Body of pancreas (tissue), 4 donors: ENCODE measurements at regions not wholly inside any gene's neighbourhood (a gene's known extent, or its start where the extent isn't known, plus 50 kb on each side); places are given as distances from the start of the nearest gene placed in this dataset.

ENCODE experiments used
- ATAC-seq: fragments of 150-250 bp; one replicate; pipeline ENCODE4 v1.9.1; 2016
- DNase-seq, 4 donors: peaks; one replicate each; pipeline ENCODE4 v3.0.0-alpha.2; 2019
- H3K27ac ChIP-seq, 4 donors: fragments of 200-600 bp; sonication (generic); 1 replicate in 3 of 4; 2 replicates in 1 of 4; pipeline versions ENCODE4 v1.5.1 to v1.6.1; 2016 to 2019; ENCODE audit warnings: mild to moderate bottlenecking in 1 of 4, mixed read lengths in 1 of 4, moderate library complexity in 1 of 4
- H3K27me3 ChIP-seq, 2 donors: fragments of 200-600 bp; sonication (generic); one replicate each; pipeline ENCODE4 v1.6.0; 2016; ENCODE audit warnings: mild to moderate bottlenecking in 1 of 2
- H3K36me3 ChIP-seq, 2 donors: fragments of 200-600 bp; sonication (generic); replicated peaks in 1 of 2; 2 replicates each; pipeline ENCODE4 v1.5.1; 2016; ENCODE audit warnings: low read depth in 2 of 2; ENCODE audit not compliant: insufficient read depth in 1 of 2
- H3K4me1 ChIP-seq: fragments of 200-600 bp; sonication (generic); one replicate; pipeline ENCODE4 v1.6.0; 2016
- H3K4me3 ChIP-seq, 2 donors: fragments of 200-600 bp; sonication (generic); 1 replicate in 1 of 2; 2 replicates in 1 of 2; pipeline ENCODE4 v1.5.1; 2016 to 2019
- H3K9me3 ChIP-seq, 3 donors: fragments of 200-600 bp; sonication (generic); 1 replicate in 2 of 3; 2 replicates in 1 of 3; pipeline ENCODE4 v1.5.1; 2016
- POLR2A ChIP-seq, 3 donors: fragments of 450-650 bp; IDR thresholded peaks; one replicate each; pipeline ENCODE4 v1.6.1; 2016; ENCODE audit warnings: antibody characterized with exemption in 3 of 3, mild to moderate bottlenecking in 2 of 3
- WGBS, 2 donors: methylation state at CpG; one replicate each; pipeline ENCODE4 v1.1.5; 2017; 5-methylcytosine and 5-hydroxymethylcytosine counted together
- intact Hi-C: fragments of 100-400 bp; cut with DNase I; formaldehyde crosslinking; loops from one replicate; pipeline ENCODE4 v1.15.1; 2023
- TF ChIP-seq, protein P1 (sequence below), 7 experiments: fragments of 450-650 bp in 4 of 7; fragments of 200-600 bp in 3 of 7; sonication (generic) in 3 of 7; IDR thresholded peaks; one replicate each; pipeline ENCODE4 v1.5.1; 2016 to 2019; ENCODE audit warnings: antibody characterized with exemption in 7 of 7

DNA sequence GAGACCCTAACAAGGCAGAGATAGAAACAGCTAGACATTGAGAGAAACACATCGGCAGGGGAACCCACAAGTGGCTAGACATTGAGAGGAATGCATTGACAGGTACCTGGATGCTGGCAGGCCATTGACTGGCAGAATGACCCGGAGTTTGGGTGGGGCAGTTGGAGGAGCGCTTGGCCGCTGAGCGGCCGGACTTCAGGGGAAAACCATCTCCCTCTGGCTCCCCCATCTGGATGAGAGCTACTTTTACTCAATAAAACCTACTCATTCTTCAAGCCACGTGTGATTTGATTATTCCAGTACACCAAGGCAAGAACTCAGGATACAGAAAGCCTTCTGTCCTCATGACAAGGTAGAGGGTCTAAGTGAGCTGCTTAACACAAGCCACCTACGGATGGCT, 473.4 kb downstream of the SLITRK5 start:
- intact Hi-C loops: no loop called here
- WGBS, 2 donors: 77 to 82% methylated on average over 8 of the region's 8 CpGs
- Histone ChIP-seq H3K4me1 (no peaks in the 10 kb centered on the region), H3K4me3 (no peak overlapping the region), H3K27me3 (no peaks in the 10 kb centered on the region), H3K9me3 (no peaks in the 10 kb centered on the region), H3K36me3 (no peaks in the 10 kb centered on the region), H3K27ac (no peak overlapping the region)
- DNase-seq (no peak), ATAC-seq (no peak)
- TF ChIP-seq POLR2A (IDR thresholded peaks at IDR 0.05): no peak
- TF ChIP-seq, protein P1, sequence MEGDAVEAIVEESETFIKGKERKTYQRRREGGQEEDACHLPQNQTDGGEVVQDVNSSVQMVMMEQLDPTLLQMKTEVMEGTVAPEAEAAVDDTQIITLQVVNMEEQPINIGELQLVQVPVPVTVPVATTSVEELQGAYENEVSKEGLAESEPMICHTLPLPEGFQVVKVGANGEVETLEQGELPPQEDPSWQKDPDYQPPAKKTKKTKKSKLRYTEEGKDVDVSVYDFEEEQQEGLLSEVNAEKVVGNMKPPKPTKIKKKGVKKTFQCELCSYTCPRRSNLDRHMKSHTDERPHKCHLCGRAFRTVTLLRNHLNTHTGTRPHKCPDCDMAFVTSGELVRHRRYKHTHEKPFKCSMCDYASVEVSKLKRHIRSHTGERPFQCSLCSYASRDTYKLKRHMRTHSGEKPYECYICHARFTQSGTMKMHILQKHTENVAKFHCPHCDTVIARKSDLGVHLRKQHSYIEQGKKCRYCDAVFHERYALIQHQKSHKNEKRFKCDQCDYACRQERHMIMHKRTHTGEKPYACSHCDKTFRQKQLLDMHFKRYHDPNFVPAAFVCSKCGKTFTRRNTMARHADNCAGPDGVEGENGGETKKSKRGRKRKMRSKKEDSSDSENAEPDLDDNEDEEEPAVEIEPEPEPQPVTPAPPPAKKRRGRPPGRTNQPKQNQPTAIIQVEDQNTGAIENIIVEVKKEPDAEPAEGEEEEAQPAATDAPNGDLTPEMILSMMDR (IDR thresholded peaks at IDR 0.05): no peak

DNA sequence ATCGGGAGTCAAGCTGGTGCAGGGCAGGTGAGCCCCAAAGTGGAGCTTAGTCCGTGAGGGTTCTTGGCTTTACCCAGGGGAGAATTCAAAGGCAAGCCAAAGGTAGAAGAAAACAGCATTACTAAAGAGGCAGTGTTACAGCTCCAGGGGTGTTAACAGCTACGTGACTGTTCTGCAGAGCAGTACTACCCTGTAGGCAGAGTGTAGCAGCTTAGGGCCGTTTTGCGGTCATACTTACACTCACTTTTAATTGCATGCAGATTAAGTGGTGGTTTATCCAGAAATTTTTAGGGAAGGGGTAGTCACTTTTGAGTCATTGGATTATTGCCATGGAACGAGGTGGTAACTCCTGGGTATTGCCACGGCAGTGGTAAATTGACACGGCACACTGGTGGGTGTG, 482.2 kb downstream of the SLITRK5 start:
- H3K4me3 ChIP-seq: no peak overlapping the region
- H3K4me1 ChIP-seq: no peaks in the 10 kb centered on the region
- TF ChIP-seq, protein P1 (IDR thresholded peaks at IDR 0.05): no peak
- TF ChIP-seq POLR2A (IDR thresholded peaks at IDR 0.05): no peak
- H3K27me3 ChIP-seq: no peaks in the 10 kb centered on the region
- 70 to 76% methylated on average over 8 of the region's 8 CpGs for WGBS, 2 donors
- DNase-seq: no peak
- intact Hi-C loops: no loop called here
- H3K9me3 ChIP-seq: no peaks in the 10 kb centered on the region
- H3K36me3 ChIP-seq: no peaks in the 10 kb centered on the region
- no peak overlapping the region for H3K27ac ChIP-seq
- ATAC-seq: no peak

GRCh38 chr13:88154001-88154400, 482.8 kb downstream of the SLITRK5 start:
- ATAC-seq (no peak), DNase-seq (no peak)
- Histone ChIP-seq H3K4me3 (no peak overlapping the region), H3K27me3 (no peaks in the 10 kb centered on the region), H3K36me3 (no peaks in the 10 kb centered on the region), H3K9me3 (no peaks in the 10 kb centered on the region), H3K4me1 (no peaks in the 10 kb centered on the region), H3K27ac (no peak overlapping the region)
- TF ChIP-seq POLR2A (IDR thresholded peaks at IDR 0.05): no peak
- TF ChIP-seq, protein P1 (IDR thresholded peaks at IDR 0.05): no peak
- 70 to 83% methylated on average over 2 of the region's 2 CpGs for WGBS, 2 donors
- intact Hi-C loops: no loop called here

GRCh38 chr13:88162076-88162702, 491.0 kb downstream of the SLITRK5 start:
- ATAC-seq: no peak
- no peak overlapping the region for H3K4me3 ChIP-seq
- H3K36me3 ChIP-seq: no peaks in the 10 kb centered on the region
- no peaks in the 10 kb centered on the region for H3K4me1 ChIP-seq
- no peak overlapping the region for H3K27ac ChIP-seq
- WGBS, 2 donors: 61 to 64% methylated on average over 2 of the region's 2 CpGs
- H3K9me3 ChIP-seq: no peaks in the 10 kb centered on the region
- TF ChIP-seq POLR2A (IDR thresholded peaks at IDR 0.05): no peak
- TF ChIP-seq, protein P1 (IDR thresholded peaks at IDR 0.05): no peak
- intact Hi-C loops: no loop called here
- DNase-seq: no peak
- H3K27me3 ChIP-seq: no peaks in the 10 kb centered on the region

DNA sequence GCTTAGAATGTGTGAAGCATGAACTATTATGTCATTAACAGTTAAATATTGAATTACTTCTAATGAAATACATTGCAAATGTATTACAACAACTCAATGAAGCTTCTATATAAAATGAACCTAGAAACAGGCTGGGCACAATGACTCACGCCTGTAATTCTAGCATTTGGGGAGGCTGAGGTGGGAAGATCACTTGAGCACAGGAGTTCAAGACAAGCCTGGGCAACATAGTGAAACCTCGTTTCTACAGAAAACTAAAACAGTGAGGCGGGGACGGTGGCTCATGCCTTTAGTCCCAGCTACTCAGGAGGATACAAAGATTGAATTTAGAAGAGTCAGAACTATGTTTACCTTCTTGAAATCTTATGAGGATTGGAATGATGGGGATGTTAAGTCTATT, 505.1 kb downstream of the SLITRK5 start:
- Histone ChIP-seq H3K4me3 (no peak overlapping the region), H3K27me3 (no peaks in the 10 kb centered on the region), H3K4me1 (no peaks in the 10 kb centered on the region), H3K36me3 (no peaks in the 10 kb centered on the region), H3K9me3 (no peaks in the 10 kb centered on the region), H3K27ac (no peak overlapping the region)
- intact Hi-C loops: no loop called here
- no peak for ATAC-seq
- no peak for TF ChIP-seq POLR2A (IDR thresholded peaks at IDR 0.05)
- TF ChIP-seq, protein P1 (IDR thresholded peaks at IDR 0.05): no peak
- DNase-seq: no peak
- 65 to 83% methylated on average over 4 of the region's 4 CpGs for WGBS, 2 donors
